HG02852 (cell line): ENCODE measurements at regions not wholly inside any gene's neighbourhood (a gene's known extent, or its start where the extent isn't known, plus 50 kb on each side); places are given as distances from the start of the nearest gene placed in this dataset.

Experiments used
- ATAC-seq: cut with Tn5 transposase; IDR thresholded peaks from one replicate; pipeline ENCODE4 v1.9.1; 2021; ENCODE audit warnings: mild to moderate bottlenecking, moderate library complexity; ENCODE audit not compliant: unreplicated experiment

DNA sequence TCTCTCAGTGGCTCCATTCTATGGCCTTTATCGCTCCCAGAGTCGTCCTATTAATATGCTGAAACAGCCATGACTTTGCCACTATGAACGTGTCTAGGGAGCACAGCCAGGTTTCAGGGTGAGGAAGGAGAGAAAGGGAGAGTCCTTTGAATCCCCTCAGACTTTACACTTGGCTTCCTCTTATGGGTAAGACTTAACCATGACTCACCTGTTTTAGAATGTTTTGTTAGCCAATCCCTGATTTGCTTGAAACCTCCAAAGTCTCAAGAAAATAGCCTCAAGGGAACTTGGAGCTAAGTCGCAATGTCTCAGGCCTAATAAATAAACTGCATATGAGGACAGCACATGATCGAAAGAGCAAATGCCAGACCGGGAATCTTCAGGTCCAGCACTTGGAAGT lies 131.2 kb upstream of the RCN1 start:
- no peak for ATAC-seq

DNA sequence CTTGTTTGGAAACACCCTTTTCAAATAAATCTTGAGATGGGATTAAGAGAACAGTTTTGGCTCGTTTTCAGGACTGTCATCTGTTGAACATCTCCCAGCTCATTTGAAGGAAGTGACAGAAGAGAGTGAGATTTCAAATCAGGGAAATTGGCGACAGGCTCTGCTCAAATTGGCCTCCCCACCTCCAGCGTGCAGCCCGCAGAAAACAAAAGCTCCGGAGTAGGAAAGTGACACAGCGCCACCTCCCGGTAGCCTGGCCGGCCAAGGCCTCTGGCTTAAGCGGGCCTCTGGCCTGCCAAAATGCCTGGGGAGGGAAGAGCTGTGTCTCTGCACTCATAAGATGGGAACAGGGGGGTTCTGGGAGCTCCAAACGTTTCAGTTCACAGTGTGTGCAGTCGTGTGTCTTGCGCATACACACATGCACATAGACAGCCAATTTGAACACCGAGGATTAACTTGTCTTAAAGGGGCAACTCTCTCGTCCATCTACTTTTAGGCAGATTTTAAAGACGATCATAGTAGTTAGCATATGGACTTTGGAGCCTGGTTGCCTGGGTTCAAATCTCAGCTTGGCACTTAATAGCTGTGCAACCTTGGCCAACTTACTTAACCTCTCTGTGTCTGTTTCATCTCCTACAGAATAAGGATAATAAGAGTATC lies 132.7 kb upstream of the RCN1 start:
- ATAC-seq = peak; percentile 73

DNA sequence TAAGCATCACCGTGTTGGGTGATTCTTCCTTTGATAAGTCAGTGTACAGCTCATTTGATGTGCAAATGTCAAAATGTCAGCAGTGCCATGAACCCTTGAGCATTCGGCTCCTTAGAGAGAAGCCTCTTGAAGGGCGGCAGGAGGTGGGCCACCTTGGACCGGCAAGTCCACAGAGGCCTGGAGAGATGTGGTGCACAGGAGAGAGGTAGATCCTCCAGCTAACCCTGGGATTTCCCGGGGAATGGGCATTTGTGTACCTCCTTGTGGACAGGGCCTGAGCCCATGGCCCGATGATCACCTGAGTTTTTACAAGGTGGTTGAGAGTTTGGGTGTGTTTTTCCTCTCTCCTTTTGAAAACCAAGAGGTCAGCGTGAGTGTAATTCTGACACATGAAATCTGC lies 133.2 kb upstream of the RCN1 start:
- ATAC-seq = no peak

DNA sequence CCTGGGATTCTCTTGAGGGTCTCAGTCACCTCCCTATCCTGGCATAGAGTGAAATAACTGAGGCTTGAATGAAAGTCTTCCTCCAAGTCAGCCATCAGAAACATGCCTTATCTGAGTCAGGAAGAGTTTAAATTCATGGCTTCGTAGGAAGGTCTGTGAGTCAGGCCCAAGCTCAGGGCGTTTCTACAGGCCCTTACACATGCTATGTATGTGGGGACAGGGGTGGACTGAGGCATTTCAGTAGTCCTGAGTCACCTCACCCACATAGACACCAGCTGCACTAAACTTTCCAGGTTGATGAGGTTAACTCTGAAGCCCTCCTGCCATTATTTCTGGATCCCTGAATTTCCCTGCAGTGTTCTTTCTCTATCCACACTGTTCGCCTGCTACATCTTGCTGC lies 134.6 kb upstream of the RCN1 start:
- peak; percentile 52 for ATAC-seq

DNA sequence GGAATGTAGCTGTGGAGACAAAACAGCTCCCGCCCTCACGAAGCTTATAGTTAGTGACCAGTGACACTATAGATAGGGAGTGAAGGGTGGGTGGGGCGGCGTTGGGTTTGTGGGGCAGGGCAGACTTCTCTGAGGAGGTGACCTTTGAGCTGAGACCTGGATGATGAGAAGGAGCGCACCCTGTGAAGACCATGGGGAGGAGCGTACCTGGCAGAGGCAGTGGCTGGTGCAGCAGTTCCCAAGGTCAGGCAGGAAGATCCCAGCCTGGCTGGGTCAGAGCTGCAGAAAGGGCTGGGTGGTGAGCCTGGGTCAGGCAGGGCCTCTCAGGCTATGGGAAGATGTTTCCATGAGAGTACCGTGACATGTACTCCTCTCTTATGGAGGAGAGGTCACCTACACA lies 135.0 kb upstream of the RCN1 start:
- no peak for ATAC-seq

DNA sequence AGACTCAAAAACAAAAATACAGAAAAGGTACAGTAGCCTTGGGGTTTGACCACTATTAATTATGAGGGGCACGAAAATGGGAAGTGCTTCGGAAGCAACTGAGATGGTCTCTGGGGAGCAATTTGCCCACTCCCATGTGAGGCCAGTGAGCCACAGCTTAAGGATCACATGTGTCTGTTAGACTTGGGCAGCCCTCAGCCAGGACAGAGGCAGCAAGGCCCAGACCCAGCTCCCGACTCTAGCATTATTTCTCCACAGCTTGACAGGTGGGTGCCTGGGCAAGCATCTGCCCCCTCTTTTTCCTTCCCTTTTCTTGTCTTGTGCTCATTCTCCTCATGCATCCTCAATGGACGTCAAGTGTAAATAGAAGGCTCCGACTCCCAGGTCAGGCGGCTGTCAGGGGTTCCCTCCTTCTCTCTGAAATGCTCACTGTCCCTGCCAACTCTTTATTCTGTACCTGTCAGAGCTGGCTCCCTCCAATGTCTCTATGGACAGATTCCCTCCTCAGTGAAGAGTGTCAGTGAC lies 137.0 kb upstream of the RCN1 start:
- no peak for ATAC-seq

DNA sequence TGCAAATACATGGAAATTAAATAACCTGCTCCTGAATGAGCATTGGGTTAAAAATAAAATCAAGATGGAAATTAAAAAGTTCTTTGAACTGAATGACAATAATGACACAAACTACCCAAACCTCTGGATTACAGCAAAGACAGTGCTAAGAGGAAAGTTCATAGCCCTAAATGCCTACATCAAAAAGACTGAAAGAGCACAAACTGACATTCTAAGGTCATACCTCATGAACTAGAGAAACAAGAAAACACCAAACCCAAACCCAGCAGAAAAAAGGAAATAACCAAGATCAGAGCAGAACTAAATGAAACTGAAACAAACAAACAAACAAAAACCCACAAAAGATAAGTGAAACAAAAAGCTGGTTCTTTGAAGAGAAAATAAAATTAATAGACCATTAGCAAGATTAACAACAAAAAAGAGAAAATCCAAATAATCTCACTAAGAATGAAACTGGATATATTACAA lies 138.6 kb upstream of the PAX6 start:
- peak; percentile 90 for ATAC-seq

DNA sequence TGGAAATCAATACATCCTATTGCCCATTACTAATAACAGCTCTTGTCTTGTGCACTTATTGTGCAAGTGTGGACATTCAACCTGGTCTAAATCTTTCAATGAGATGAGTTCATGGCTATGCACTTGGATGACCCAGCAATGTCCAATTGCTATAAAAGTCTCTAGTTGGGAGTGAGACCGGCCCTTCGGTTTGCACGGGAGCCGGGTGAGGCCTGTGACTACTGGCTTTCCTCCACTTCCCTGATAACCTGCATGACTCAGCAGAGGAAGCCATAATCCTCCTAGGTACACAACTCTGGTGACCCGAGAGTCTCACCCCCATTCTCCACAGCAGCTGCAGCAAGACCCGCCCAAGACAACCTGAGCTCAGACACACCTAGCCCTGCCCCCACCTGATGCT lies 135.9 kb upstream of the PAX6 start:
- ATAC-seq = no peak

DNA sequence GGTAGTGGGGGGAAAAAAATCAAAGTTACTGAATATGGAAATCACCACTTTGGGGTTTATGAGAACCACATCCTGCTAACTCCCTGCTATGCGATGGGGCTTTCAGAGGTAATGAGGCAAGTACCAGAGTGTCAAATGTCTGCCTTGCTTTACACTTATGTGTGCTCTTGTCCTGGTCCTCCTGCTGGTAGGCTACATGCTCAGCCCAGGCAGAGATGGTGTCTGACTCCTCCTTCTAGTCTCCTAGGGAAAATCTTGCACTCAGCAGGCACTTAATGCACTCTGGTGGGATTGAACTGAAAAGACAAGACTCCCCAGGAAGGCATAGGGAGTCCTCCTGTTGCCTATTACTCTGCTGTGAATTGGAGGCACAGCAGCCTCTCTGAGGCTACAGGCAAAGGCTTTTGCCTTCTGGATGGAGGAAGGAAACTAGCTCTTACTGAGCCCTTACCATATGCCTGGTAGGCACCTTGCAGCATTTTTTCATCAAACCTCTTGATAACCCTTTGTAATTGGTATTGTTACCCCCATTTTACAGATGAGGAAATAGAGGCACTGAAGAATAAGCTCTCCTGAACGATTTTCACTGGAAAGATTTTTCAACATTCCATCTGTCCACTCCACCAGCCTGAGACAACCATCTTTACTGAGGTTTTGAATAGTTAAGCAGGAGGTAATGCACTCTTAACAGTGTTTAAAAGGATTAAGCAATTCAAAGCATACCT lies 132.1 kb upstream of the PAX6 start:
- peak; percentile 96 for ATAC-seq

DNA sequence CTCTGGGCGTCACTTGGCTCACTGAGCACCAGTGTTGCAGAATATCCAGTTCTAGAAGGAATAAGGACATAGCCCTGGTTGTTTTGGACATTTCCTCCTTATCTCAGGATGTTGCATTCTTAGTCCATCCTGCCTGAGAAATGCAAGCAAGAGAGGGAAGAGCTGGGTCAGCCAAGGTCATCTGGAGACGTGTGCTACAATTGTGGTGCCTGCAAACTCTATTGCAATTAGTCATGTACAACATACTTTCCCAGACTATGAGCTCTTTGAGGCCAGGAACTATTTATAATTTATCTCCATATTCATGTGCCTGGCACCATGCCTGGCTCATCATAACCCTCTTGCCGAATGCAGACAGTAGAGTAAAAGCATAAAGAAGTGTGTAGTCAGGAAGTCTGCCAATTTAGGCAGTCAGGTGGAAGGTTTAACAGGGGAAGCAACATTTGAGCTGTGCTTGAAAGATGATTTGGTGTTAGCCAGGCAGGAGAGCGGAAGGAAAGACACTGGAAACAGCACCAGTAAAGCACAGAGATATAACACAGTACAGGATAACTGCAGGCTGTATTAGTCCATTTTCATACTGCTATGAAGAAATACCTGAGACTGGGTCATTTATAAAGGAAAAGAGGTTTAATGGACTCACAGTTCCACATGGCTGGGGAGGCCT lies 129.4 kb upstream of the PAX6 start:
- no peak for ATAC-seq

DNA sequence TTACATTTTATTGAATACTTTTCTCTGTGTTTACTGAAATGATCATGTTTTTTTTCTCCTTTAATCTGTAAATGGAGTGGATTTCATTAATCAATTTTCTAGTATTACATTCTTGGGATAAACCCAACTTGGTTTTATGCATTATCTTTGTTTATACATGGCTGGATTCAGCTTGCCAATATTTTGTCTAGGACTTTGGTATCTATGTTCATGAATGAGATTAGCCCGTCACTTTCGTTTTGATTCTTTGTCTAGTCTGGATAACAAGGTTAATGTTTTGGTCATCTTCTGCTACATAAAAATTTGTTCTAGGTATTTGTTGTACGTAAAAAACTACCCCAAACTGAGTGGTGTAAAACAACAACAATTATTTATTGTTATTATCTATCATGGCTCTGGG lies 127.9 kb upstream of the PAX6 start:
- no peak for ATAC-seq

DNA sequence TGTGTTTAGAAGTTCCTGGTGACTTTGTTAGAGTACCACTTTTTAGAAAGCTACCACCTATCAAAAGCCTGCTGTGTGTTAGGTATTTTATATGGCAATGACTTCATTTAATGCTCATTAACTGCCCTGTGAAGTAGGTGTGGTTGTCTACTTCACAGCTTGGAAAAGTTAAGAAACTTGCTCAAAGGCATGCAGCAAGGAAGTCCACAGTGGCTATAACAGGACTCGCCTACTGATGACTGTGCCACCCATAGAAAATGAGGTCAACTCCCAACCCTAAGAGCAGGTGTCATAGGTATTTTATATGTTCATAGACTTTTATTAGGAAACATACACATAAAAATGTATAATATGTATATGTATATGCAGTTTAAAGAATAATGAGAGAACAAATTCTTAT lies 125.2 kb upstream of the PAX6 start:
- no peak for ATAC-seq

DNA sequence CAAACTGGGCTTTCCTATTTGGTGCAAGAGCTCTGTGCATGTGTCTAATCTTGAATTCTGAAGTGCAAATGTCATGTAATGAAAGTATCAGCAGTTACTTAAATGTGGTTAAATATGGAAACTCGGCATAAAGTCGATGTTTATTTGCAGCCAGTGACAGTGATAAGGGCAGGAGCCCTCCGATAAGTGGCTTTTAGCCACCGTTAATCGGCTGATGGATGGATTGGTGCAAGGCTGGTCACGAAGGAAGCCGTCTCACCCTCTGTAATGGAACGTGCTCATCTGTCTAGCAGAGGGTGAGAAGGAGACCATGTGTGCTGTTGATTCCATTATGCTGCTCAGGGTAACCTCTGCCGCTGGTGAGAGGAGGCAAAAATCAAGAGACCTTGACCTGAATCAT lies 121.8 kb upstream of the PAX6 start:
- ATAC-seq = no peak

DNA sequence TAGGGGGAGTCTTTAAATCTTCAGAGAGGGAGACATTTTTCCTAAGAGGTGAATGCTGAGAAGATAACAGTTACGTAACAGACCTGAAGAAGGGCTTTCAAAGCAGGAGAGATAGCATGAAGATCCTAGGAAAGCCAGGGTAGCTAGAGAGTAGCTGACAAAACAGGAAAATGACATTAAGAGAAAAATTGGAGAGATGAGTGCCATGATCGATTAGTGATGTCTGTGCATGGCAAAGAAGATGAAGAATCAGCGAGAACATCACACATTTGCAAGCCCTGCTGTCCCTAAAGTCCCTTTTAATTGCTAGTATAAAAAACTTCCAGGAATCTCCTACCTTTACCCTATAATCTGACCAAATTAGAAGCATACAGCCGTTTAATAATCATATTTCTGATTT lies 116.9 kb upstream of the PAX6 start:
- no peak for ATAC-seq

DNA sequence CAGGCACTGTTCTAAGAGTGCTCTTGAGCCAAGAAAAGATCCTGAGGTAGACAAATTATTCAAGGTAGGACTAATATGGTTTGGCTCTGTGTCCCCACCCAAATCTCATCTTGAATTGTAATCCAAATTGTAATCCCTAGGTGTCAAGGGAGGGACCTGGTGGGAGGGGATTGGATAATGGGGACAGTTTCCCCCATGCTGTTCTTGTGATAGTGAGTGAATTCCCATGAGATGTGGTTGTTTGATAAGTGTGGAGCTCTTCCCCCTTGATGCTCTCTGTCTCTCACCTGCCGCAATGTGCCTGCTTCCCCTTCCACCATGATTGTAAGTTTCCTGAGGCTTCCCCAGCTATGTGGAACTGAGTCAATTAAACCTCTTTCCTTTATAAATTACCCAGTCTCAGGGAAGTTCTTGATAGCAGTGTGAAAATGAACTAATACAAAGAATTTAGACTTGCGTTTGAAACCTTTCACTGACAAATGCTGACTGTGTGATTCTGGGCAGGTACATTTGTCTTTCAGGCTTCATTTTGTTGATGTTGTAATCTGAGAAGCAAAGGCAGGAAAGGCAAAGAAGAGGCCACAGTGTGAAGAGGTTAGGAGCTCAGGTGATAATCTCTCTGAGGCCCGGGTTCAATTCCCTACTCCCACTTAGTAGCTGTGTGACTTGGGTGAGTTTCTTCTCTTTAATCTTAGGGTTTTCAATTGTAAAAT lies 115.8 kb upstream of the PAX6 start:
- no peak for ATAC-seq

DNA sequence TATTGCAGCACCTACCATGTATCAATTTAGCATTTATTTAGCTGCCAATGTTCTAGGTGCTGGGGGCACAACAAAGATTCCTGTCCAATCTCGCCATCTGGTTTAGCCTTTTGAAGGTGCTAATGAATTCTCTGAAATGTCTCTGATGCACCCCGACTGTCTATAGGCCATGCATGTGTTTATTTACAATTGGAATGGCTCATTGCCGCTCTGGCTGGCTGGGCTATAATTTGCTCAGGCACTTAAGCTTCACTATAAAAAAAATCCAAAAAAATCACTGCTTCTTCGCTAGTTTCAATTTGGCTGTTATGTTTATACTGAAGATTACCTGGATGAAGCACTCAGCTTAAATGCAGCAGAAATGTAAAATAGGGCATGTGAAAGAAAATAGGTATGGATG lies 115.0 kb upstream of the PAX6 start:
- ATAC-seq = no peak

DNA sequence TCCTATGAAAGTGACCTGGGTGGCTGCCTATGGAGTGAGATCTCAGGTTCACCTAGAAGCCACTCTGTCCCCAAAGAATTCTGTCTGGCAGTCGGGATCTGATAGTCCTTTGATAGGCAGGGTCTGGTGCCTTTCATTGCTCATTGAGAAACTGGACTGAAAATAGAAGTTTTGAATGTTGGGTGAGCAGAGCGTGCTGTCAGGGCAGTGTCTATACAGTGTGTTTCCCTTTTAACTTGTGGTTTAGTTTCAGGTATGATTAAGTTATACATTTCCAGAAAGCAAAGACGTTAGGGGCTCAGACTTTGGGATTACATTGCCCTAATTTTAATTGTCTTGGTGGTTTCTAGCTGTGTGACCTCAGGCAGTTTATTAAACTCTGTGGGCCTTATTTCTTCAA lies 111.3 kb upstream of the PAX6 start:
- ATAC-seq = no peak

DNA sequence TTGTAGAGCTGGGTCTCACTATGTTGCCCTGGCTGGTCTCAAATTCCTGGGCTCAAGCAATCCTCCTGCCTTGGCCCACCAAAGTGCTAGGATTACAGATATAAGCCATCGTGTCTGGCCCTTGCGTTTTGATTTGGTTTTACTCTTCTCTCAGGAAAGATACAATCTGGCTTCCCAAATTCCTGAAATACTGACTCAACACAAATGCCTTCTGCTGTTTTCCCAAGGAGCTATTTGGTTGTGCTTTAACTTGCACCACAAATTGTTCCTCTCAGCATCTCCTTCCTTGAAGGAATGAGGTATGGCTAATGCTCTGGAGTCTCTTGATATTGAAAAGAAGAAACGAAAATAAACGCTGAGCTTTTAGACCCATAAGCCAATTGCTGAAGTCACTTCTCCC lies 110.0 kb upstream of the PAX6 start:
- ATAC-seq = no peak

DNA sequence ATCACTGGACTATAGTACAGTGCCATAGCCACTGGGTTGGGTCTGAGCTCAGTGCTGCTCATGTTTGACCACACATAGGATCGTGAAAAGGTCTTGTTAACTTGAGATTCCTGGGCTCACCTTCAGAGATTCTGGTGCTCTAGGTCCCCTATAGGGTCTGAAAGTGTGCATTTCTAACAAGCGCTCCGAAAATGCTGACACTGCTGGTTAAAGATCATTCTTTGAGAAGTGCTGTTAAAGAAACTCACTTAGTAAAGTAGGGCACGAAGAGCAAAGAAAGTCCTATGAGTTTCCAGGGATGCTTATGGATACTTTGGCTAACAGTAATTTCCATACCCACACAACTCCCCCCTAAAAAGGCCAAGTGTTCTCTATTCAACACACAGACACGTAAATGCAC lies 108.1 kb upstream of the PAX6 start:
- no peak for ATAC-seq

DNA sequence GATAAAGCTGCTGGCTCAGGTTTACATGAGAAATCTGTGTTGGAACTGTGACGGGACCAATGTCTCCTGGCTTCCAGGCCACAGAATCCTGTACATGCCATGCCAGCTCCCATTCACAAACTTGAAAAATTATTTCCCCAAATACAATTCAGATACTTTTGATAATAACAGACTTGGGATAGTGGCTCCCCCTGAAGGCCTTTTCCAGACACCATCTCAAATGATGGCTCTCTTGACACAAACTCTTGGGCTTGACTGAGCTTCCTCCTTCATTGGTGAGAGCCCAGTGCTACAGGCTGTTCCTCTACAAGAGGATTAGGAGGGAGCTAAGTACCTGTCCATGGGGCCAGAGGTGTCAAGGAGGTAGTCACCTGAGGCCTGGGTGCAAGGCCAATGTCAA lies 104.7 kb upstream of the PAX6 start:
- ATAC-seq = no peak

DNA sequence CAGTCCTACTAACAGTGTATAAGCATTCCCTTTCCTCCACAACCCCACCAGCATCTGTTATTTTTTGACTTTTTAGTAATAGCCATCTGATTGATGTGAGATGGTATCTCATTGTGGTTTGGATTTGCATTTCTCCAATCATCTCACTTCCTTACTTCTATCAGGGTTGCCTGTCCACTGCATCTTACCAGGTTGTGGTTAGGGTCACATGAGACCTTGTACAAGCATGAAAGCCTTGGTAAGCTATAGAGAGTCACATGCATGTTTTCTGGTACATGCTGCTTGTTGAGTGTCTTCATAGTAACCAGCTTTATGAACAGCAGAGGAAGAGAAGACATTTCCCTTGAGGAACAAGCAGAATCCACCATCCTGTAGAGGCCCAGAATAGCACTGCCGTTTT lies 102.9 kb upstream of the PAX6 start:
- no peak for ATAC-seq
